Common myeloid progenitor, CD34-positive (primary cell): ENCODE measurements at regions not wholly inside any gene's neighbourhood (a gene's known extent, or its start where the extent isn't known, plus 50 kb on each side); places are given as distances from the start of the nearest gene placed in this dataset.

Experiments used
- CTCF ChIA-PET: fragments of 350-600 bp; sonication (Branson Sonifier 250); formaldehyde crosslinking; loops from one replicate; lab custom pipeline; 2021; ENCODE audit warnings: antibody characterized with exemption; lab: Charles Lee
- POLR2A ChIA-PET: fragments of 350-600 bp; sonication (Branson Sonifier 250); formaldehyde crosslinking; loops from one replicate; lab custom pipeline; 2021; ENCODE audit warnings: antibody characterized with exemption; lab: Charles Lee
- DNase-seq, 3 donors: peaks; one replicate each; pipeline versions ENCODE4 v3.0.0 to v3.0.0-alpha.2; 2013
- H3K27ac ChIP-seq, 2 experiments: 1 replicate in 1 of 2; 2 replicates in 1 of 2; pipeline ENCODE4 v1.7.0; 2013; ENCODE audit warnings: inconsistent platforms in 2 of 2, low read length in 2 of 2, mild to moderate bottlenecking in 2 of 2, low read depth in 1 of 2, moderate library complexity in 1 of 2; ENCODE audit not compliant: severe bottlenecking in 2 of 2, insufficient read depth in 1 of 2, poor library complexity in 1 of 2
- H3K27me3 ChIP-seq, 5 experiments: replicated peaks in 2 of 5; 1 replicate in 3 of 5; 2 replicates in 2 of 5; pipeline versions ENCODE4 v1.6.1 to v1.7.0; 2013; ENCODE audit warnings: low read length in 4 of 5, mild to moderate bottlenecking in 2 of 5, moderate library complexity in 2 of 5, inconsistent platforms in 1 of 5; ENCODE audit not compliant: insufficient read depth in 5 of 5, control insufficient read depth in 4 of 5
- H3K36me3 ChIP-seq, 4 experiments: 1 replicate in 2 of 4; 2 replicates in 2 of 4; pipeline versions ENCODE4 v1.6.1 to v1.7.0; 2013; ENCODE audit warnings: low read length in 3 of 4, control low read depth in 1 of 4, mild to moderate bottlenecking in 1 of 4; ENCODE audit not compliant: control insufficient read depth in 4 of 4, insufficient read depth in 4 of 4
- H3K4me1 ChIP-seq, 4 experiments: 1 replicate in 3 of 4; 2 replicates in 1 of 4; pipeline versions ENCODE4 v1.6.1 to v1.7.1; 2013; ENCODE audit warnings: low read length in 3 of 4, mild to moderate bottlenecking in 3 of 4, control low read depth in 1 of 4, inconsistent platforms in 1 of 4, moderate library complexity in 1 of 4; ENCODE audit not compliant: control insufficient read depth in 4 of 4, insufficient read depth in 4 of 4; ENCODE audit errors: control extremely low read depth in 1 of 4
- H3K4me3 ChIP-seq, 7 experiments: 1 replicate in 4 of 7; 2 replicates in 3 of 7; pipeline versions ENCODE4 v1.5.1 to v1.7.0; 2013; ENCODE audit warnings: mild to moderate bottlenecking in 7 of 7, low read length in 6 of 7, moderate library complexity in 6 of 7, inconsistent platforms in 2 of 7, low read depth in 2 of 7, control low read depth in 1 of 7; ENCODE audit not compliant: insufficient read depth in 4 of 7, control insufficient read depth in 1 of 7; ENCODE audit errors: extremely low read depth in 1 of 7
- H3K9me3 ChIP-seq, 5 experiments: 1 replicate in 4 of 5; 2 replicates in 1 of 5; pipeline versions ENCODE4 v1.6.1 to v1.7.1; 2013; ENCODE audit warnings: low read length in 4 of 5, mild to moderate bottlenecking in 2 of 5, inconsistent platforms in 1 of 5, low read depth in 1 of 5, moderate library complexity in 1 of 5; ENCODE audit not compliant: control insufficient read depth in 4 of 5, insufficient read depth in 2 of 5; ENCODE audit errors: control extremely low read depth in 1 of 5
- WGBS: methylation state at CpG from one replicate; pipeline ENCODE4 v1.1.5; 2013; ENCODE audit not compliant: insufficient coverage; 5-methylcytosine and 5-hydroxymethylcytosine counted together

- ChIA-PET CTCF (no interaction called here), POLR2A (no interaction called here)
- H3K27ac ChIP-seq: no peak overlapping the region
- H3K27me3 ChIP-seq: peaks cover 0 to 5% (median under 1%) of the 10 kb centered on the region in 5 experiments
- no peak overlapping the region for H3K4me3 ChIP-seq
- no peak for DNase-seq
- 91% methylated on average over 3 of the region's 5 CpGs for WGBS
- H3K36me3 ChIP-seq: no peaks in the 10 kb centered on the region
- no peaks in the 10 kb centered on the region for H3K4me1 ChIP-seq
- H3K9me3 ChIP-seq: no peaks in the 10 kb centered on the region
Measured at GRCh38 chr7:155879592-155879991, 67.3 kb upstream of the SHH start.

- Histone ChIP-seq H3K4me3 (no peak overlapping the region), H3K27ac (no peak overlapping the region), H3K27me3 (peaks cover 0 to 7% (median 2%) of the 10 kb centered on the region in 5 experiments), H3K36me3 (no peaks in the 10 kb centered on the region), H3K4me1 (no peaks in the 10 kb centered on the region), H3K9me3 (no peaks in the 10 kb centered on the region)
- CTCF ChIA-PET: no interaction called here
- POLR2A ChIA-PET: no interaction called here
- no peak for DNase-seq
- WGBS: 93% methylated on average over 7 of the region's 8 CpGs
Measured at GRCh38 chr7:155878674-155879073, 66.4 kb upstream of the SHH start.

GRCh38 chr7:155878250-155878649, 66.0 kb upstream of the SHH start:
- ChIA-PET POLR2A (no interaction called here), CTCF (no interaction called here)
- Histone ChIP-seq H3K27ac (no peak overlapping the region), H3K9me3 (no peaks in the 10 kb centered on the region), H3K4me1 (no peaks in the 10 kb centered on the region), H3K4me3 (no peak overlapping the region), H3K36me3 (no peaks in the 10 kb centered on the region), H3K27me3 (peaks cover 0 to 7% (median 2%) of the 10 kb centered on the region in 5 experiments)
- WGBS: 87% methylated on average over 8 of the region's 11 CpGs
- DNase-seq: no peak

- WGBS: no CpG with 5 or more reads among the region's 2 CpGs
- H3K9me3 ChIP-seq: no peaks in the 10 kb centered on the region
- ChIA-PET POLR2A (no interaction called here), CTCF (no interaction called here)
- no peaks in the 10 kb centered on the region for H3K36me3 ChIP-seq
- peaks cover 0 to 7% (median 2%) of the 10 kb centered on the region in 5 experiments for H3K27me3 ChIP-seq
- no peak overlapping the region for H3K27ac ChIP-seq
- no peaks in the 10 kb centered on the region for H3K4me1 ChIP-seq
- no peak overlapping the region for H3K4me3 ChIP-seq
- no peak for DNase-seq
Measured at GRCh38 chr7:155877167-155877566, 64.9 kb upstream of the SHH start.

- H3K27ac ChIP-seq: no peak overlapping the region
- H3K4me3 ChIP-seq: no peak overlapping the region
- DNase-seq: no peak
- H3K36me3 ChIP-seq: no peaks in the 10 kb centered on the region
- 94% methylated on average over 2 of the region's 3 CpGs for WGBS
- ChIA-PET POLR2A (no interaction called here), CTCF (no interaction called here)
- H3K9me3 ChIP-seq: no peaks in the 10 kb centered on the region
- H3K4me1 ChIP-seq: no peaks in the 10 kb centered on the region
- H3K27me3 ChIP-seq: peaks cover 0 to 7% (median 2%) of the 10 kb centered on the region in 5 experiments
Measured at GRCh38 chr7:155874411-155874810, 62.1 kb upstream of the SHH start.

GRCh38 chr7:155874010-155874409, 61.7 kb upstream of the SHH start:
- WGBS: 89% methylated on average over 6 of the region's 6 CpGs
- no peak overlapping the region for H3K27ac ChIP-seq
- peaks cover 0 to 7% (median 2%) of the 10 kb centered on the region in 5 experiments for H3K27me3 ChIP-seq
- no peaks in the 10 kb centered on the region for H3K4me1 ChIP-seq
- ChIA-PET POLR2A (no interaction called here), CTCF (no interaction called here)
- no peaks in the 10 kb centered on the region for H3K9me3 ChIP-seq
- H3K36me3 ChIP-seq: no peaks in the 10 kb centered on the region
- no peak for DNase-seq
- no peak overlapping the region for H3K4me3 ChIP-seq

- H3K4me1 ChIP-seq: no peaks in the 10 kb centered on the region
- no peak for DNase-seq
- no peak overlapping the region for H3K27ac ChIP-seq
- ChIA-PET CTCF (no interaction called here), POLR2A (no interaction called here)
- no peaks in the 10 kb centered on the region for H3K36me3 ChIP-seq
- H3K27me3 ChIP-seq: peaks cover 0 to 12% (median 7%) of the 10 kb centered on the region in 5 experiments
- no peak overlapping the region for H3K4me3 ChIP-seq
- 88% methylated on average over 15 of the region's 15 CpGs for WGBS
- H3K9me3 ChIP-seq: no peaks in the 10 kb centered on the region
Measured at GRCh38 chr7:155872678-155873369, 60.6 kb upstream of the SHH start.
